Gastrocnemius medialis (tissue), 4 donors: ENCODE measurements at regions not wholly inside any gene's neighbourhood (a gene's known extent, or its start where the extent isn't known, plus 50 kb on each side); places are given as distances from the start of the nearest gene placed in this dataset.

Experiments used
- ATAC-seq, 2 donors: fragments of 150-250 bp; one replicate each; pipeline ENCODE4 v1.9.1; 2016
- DNase-seq, 2 donors: peaks; one replicate each; pipeline ENCODE4 v3.0.0-alpha.2; 2019
- H3K27ac ChIP-seq, 4 donors: fragments of 200-600 bp; sonication (generic); 1 replicate in 1 of 4; 2 replicates in 3 of 4; pipeline ENCODE4 v1.5.1; 2016 to 2018; ENCODE audit warnings: mild to moderate bottlenecking in 2 of 4, moderate library complexity in 1 of 4
- H3K27me3 ChIP-seq, 3 donors: fragments of 200-600 bp; sonication (generic) in 2 of 3; 1 replicate in 1 of 3; 2 replicates in 2 of 3; pipeline versions ENCODE4 v1.5.1 to v1.6.0; 2016 to 2019; ENCODE audit warnings: mild to moderate bottlenecking in 1 of 3, moderate library complexity in 1 of 3
- H3K36me3 ChIP-seq, 2 donors: fragments of 200-600 bp; sonication (generic) in 1 of 2; one replicate each; pipeline ENCODE4 v1.5.1; 2017 to 2018
- H3K4me1 ChIP-seq, 2 donors: fragments of 200-600 bp; sonication (generic) in 1 of 2; one replicate each; pipeline ENCODE4 v1.5.1; 2016 to 2017; ENCODE audit warnings: mild to moderate bottlenecking in 2 of 2
- H3K4me3 ChIP-seq, 4 donors: fragments of 200-600 bp; sonication (generic) in 3 of 4; 1 replicate in 1 of 4; 2 replicates in 3 of 4; pipeline ENCODE4 v1.5.1; 2016 to 2019; ENCODE audit warnings: mild to moderate bottlenecking in 2 of 4
- H3K9me3 ChIP-seq, 3 donors: fragments of 200-600 bp; sonication (generic) in 2 of 3; 1 replicate in 1 of 3; 2 replicates in 2 of 3; pipeline ENCODE4 v1.5.1; 2016 to 2019
- CTCF ChIP-seq, 5 experiments: fragments of 450-650 bp in 3 of 5; fragments of 200-600 bp in 2 of 5; sonication (generic) in 2 of 5; IDR thresholded peaks in 4 of 5; conservative IDR thresholded peaks in 1 of 5; 1 replicate in 4 of 5; 2 replicates in 1 of 5; pipeline ENCODE4 v1.5.1; 2016 to 2019; ENCODE audit warnings: antibody characterized with exemption in 5 of 5, mild to moderate bottlenecking in 3 of 5, moderate library complexity in 3 of 5
- POLR2A ChIP-seq, 2 donors: fragments of 450-650 bp; IDR thresholded peaks; one replicate each; pipeline ENCODE4 v1.6.1; 2017; ENCODE audit warnings: antibody characterized with exemption in 2 of 2, mild to moderate bottlenecking in 2 of 2, moderate library complexity in 2 of 2
- in situ Hi-C, 4 donors: fragments of 200-750 bp; cut with MboI; loops; one replicate each; pipeline versions ENCODE4 v1.15.0 to v1.8.0; 2017; ENCODE audit warnings: low sequenced_read_pairs in 4 of 4
- intact Hi-C: fragments of 100-400 bp; cut with DNase I; formaldehyde crosslinking; loops from one replicate; pipeline ENCODE4 v1.15.1; 2023; ENCODE audit warnings: low total_unique reads

GRCh38 chr2:122875091-122875865 is 1119.8 kb downstream of the TSN start:
- H3K4me3 ChIP-seq: no peak overlapping the region
- no peaks in the 10 kb centered on the region for H3K9me3 ChIP-seq
- DNase-seq: no peak
- no peaks in the 10 kb centered on the region for H3K36me3 ChIP-seq
- H3K4me1 ChIP-seq: no peaks in the 10 kb centered on the region
- in situ Hi-C loops (no loop called here), intact Hi-C loops (no loop called here)
- no peaks in the 10 kb centered on the region for H3K27me3 ChIP-seq
- ATAC-seq: no peak
- TF ChIP-seq POLR2A (IDR thresholded peaks at IDR 0.05) (no peak), CTCF (IDR thresholded peaks at IDR 0.05 in 4 of 5, conservative IDR thresholded peaks at IDR 0.05 in 1 of 5) (no peak)
- no peak overlapping the region for H3K27ac ChIP-seq

- Histone ChIP-seq H3K27ac (no peak overlapping the region), H3K36me3 (no peaks in the 10 kb centered on the region), H3K9me3 (no peaks in the 10 kb centered on the region), H3K27me3 (no peaks in the 10 kb centered on the region), H3K4me1 (no peaks in the 10 kb centered on the region), H3K4me3 (no peak overlapping the region)
- DNase-seq: no peak
- intact Hi-C loops: no loop called here
- ATAC-seq: no peak
- no peak for TF ChIP-seq CTCF (IDR thresholded peaks at IDR 0.05 in 4 of 5, conservative IDR thresholded peaks at IDR 0.05 in 1 of 5)
- TF ChIP-seq POLR2A (IDR thresholded peaks at IDR 0.05): no peak
- in situ Hi-C loops: no loop called here
Observed at GRCh38 chr2:122883849-122884248, 1128.4 kb downstream of the TSN start.

- in situ Hi-C loops: no loop called here
- ATAC-seq: no peak
Observed at GRCh38 chr2:122884889-122885288, 1129.4 kb downstream of the TSN start.

GRCh38 chr2:122885436-122885835 is 1130.0 kb downstream of the TSN start:
- no peak overlapping the region for H3K27ac ChIP-seq
- H3K36me3 ChIP-seq: no peaks in the 10 kb centered on the region
- intact Hi-C loops: no loop called here
- H3K27me3 ChIP-seq: no peaks in the 10 kb centered on the region
- in situ Hi-C loops: no loop called here
- H3K4me3 ChIP-seq: no peak overlapping the region
- TF ChIP-seq CTCF (IDR thresholded peaks at IDR 0.05 in 4 of 5, conservative IDR thresholded peaks at IDR 0.05 in 1 of 5) (no peak), POLR2A (IDR thresholded peaks at IDR 0.05) (no peak)
- DNase-seq: no peak
- ATAC-seq: no peak
- no peaks in the 10 kb centered on the region for H3K4me1 ChIP-seq
- no peaks in the 10 kb centered on the region for H3K9me3 ChIP-seq

More at GRCh38 chr2:122884889-122885288, 1129.4 kb downstream of the TSN start:
- DNase-seq: no peak
- H3K4me1 ChIP-seq: no peaks in the 10 kb centered on the region
- H3K36me3 ChIP-seq: no peaks in the 10 kb centered on the region
- no peaks in the 10 kb centered on the region for H3K9me3 ChIP-seq
- H3K4me3 ChIP-seq: no peak overlapping the region
- TF ChIP-seq CTCF (IDR thresholded peaks at IDR 0.05 in 4 of 5, conservative IDR thresholded peaks at IDR 0.05 in 1 of 5) (no peak), POLR2A (IDR thresholded peaks at IDR 0.05) (no peak)
- no peak overlapping the region for H3K27ac ChIP-seq
- intact Hi-C loops: no loop called here
- H3K27me3 ChIP-seq: no peaks in the 10 kb centered on the region
